Osteocyte (in vitro differentiated cells): ENCODE measurements at regions not wholly inside any gene's neighbourhood (a gene's known extent, or its start where the extent isn't known, plus 50 kb on each side); places are given as distances from the start of the nearest gene placed in this dataset.
"Not testable (repeated sequence)": the region's sequence is repeated elsewhere in the genome, so short reads cannot be mapped to it uniquely, and the experiment has no call there.

Experiments
- DNase-seq: peaks from one replicate; pipeline ENCODE4 v3.0.0; 2021; ENCODE audit warnings: mixed read lengths; ENCODE audit not compliant: unreplicated experiment; ENCODE audit errors: extremely low spot score
- H3K27ac Mint-ChIP-seq: one replicate; pipeline ENCODE4 v1.8.0; 2021; ENCODE audit warnings: mild to moderate bottlenecking, mixed read lengths; ENCODE audit not compliant: unreplicated experiment
- H3K27me3 Mint-ChIP-seq: one replicate; pipeline ENCODE4 v1.8.0; 2021; ENCODE audit warnings: mixed read lengths; ENCODE audit not compliant: unreplicated experiment
- H3K36me3 Mint-ChIP-seq: one replicate; pipeline ENCODE4 v1.8.0; 2021; ENCODE audit warnings: mixed read lengths; ENCODE audit not compliant: unreplicated experiment
- H3K4me1 Mint-ChIP-seq: one replicate; pipeline ENCODE4 v1.8.0; 2021; ENCODE audit warnings: mixed read lengths; ENCODE audit not compliant: unreplicated experiment
- H3K4me3 Mint-ChIP-seq: one replicate; pipeline ENCODE4 v1.8.0; 2021; ENCODE audit warnings: mild to moderate bottlenecking, moderate library complexity, mixed read lengths; ENCODE audit not compliant: unreplicated experiment
- H3K9me3 Mint-ChIP-seq: one replicate; pipeline ENCODE4 v1.8.0; 2021; ENCODE audit warnings: mixed read lengths; ENCODE audit not compliant: unreplicated experiment
- TF ChIP-seq, protein P1 (sequence below): fragments of 200-600 bp; sonication (generic); IDR thresholded peaks from 2 replicates; pipeline ENCODE4 v1.5.0; 2021; ENCODE audit warnings: antibody characterized with exemption, mild to moderate bottlenecking, moderate library complexity

DNA sequence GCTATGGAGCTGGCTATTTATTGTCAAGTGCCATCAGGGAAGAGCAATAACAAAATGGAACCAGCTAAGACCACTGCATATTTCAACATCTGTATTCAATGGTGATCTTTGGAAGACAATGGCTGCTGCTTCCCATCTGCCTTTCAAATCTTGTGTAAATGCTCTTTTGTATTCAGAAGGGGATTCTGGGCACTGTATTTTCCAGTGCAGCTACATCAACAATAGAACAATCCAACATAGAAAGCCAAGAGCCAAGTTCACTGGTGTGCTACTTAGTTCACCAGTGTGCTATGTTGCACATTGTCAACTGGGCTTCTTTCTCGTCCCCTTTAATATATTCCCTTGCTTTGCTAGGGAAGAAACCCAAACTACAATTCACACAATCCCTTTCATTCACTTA is 128.8 kb upstream of the OR4E1 start:
- H3K4me3 Mint-ChIP-seq: no peak overlapping the region
- H3K36me3 Mint-ChIP-seq: no peaks in the 10 kb centered on the region
- H3K27ac Mint-ChIP-seq: no peak overlapping the region
- no peaks in the 10 kb centered on the region for H3K9me3 Mint-ChIP-seq
- no peaks in the 10 kb centered on the region for H3K4me1 Mint-ChIP-seq
- TF ChIP-seq, protein P1, sequence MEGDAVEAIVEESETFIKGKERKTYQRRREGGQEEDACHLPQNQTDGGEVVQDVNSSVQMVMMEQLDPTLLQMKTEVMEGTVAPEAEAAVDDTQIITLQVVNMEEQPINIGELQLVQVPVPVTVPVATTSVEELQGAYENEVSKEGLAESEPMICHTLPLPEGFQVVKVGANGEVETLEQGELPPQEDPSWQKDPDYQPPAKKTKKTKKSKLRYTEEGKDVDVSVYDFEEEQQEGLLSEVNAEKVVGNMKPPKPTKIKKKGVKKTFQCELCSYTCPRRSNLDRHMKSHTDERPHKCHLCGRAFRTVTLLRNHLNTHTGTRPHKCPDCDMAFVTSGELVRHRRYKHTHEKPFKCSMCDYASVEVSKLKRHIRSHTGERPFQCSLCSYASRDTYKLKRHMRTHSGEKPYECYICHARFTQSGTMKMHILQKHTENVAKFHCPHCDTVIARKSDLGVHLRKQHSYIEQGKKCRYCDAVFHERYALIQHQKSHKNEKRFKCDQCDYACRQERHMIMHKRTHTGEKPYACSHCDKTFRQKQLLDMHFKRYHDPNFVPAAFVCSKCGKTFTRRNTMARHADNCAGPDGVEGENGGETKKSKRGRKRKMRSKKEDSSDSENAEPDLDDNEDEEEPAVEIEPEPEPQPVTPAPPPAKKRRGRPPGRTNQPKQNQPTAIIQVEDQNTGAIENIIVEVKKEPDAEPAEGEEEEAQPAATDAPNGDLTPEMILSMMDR: no peak
- no peak for DNase-seq
- no peaks in the 10 kb centered on the region for H3K27me3 Mint-ChIP-seq

DNA sequence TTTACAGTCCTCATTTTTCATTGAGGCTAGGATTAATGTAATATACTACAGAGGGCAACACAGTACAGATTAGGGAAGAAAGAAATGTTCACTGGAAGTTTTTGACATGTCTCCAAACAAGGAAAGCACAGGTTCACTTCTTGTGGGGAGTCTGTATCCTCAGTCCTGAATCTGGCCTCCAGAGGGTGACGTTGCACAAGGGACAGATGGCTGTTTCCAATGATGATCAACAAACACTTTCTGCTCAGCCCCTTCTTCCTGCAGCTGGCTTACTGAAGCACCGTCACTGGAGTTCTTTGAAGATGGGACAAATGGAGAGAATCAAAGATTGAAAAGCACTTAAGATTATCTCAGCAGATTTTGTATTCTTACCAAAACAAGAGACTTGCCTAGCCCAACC is 123.3 kb upstream of the OR4E1 start:
- peaks cover 2% of the 10 kb centered on the region for H3K27me3 Mint-ChIP-seq
- TF ChIP-seq, protein P1: no peak
- H3K4me1 Mint-ChIP-seq: no peaks in the 10 kb centered on the region
- DNase-seq: no peak
- no peak overlapping the region for H3K4me3 Mint-ChIP-seq
- H3K27ac Mint-ChIP-seq: no peak overlapping the region
- H3K36me3 Mint-ChIP-seq: no peaks in the 10 kb centered on the region
- H3K9me3 Mint-ChIP-seq: no peaks in the 10 kb centered on the region

DNA sequence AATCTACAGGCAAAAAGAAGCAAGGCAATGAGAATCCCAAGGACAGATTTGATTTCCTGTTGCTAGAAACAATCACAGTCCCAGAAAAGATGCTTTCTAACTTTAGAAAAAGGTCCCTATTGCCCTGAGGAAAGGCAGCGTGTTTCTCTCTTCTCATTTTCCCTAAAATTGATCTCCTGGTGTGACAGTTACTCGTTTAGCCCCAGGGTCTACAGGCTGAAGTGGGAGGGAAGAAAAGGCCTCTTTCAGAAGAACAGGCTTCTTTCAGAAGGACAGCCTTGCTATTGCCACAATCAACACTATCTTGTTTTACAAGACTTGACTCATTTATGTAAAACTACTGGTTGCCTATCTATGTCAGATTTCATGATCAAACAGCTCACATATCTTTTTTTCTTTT is 121.8 kb upstream of the OR4E1 start:
- Mint-ChIP-seq H3K27me3 (peaks cover 2% of the 10 kb centered on the region), H3K4me3 (no peak overlapping the region), H3K4me1 (no peaks in the 10 kb centered on the region), H3K36me3 (no peaks in the 10 kb centered on the region), H3K27ac (no peak overlapping the region), H3K9me3 (no peaks in the 10 kb centered on the region)
- TF ChIP-seq, protein P1: no peak
- no peak for DNase-seq

DNA sequence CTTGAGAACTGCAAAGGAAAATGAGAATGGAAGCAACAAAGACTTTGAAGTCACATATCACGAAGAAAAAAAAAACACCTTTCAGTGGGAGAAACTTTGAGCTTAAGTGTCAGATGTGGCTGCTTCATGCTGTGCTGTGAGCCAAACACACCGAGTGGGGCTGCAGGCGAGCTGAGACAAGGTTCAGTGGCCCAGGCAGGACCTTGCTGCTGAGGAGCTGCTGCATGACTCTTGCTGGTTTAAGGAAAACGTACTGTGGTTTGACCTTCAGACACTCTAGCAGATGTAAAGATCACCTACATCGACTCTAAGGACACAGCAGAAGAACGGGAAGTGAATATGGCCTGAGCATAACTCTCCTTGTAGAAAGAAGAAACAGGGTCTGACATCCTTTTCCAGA is 118.1 kb upstream of the OR4E1 start:
- H3K27ac Mint-ChIP-seq: no peak overlapping the region
- H3K4me3 Mint-ChIP-seq: no peak overlapping the region
- no peak for DNase-seq
- no peaks in the 10 kb centered on the region for H3K9me3 Mint-ChIP-seq
- no peaks in the 10 kb centered on the region for H3K4me1 Mint-ChIP-seq
- no peaks in the 10 kb centered on the region for H3K36me3 Mint-ChIP-seq
- TF ChIP-seq, protein P1: no peak
- peaks cover 2% of the 10 kb centered on the region for H3K27me3 Mint-ChIP-seq

DNA sequence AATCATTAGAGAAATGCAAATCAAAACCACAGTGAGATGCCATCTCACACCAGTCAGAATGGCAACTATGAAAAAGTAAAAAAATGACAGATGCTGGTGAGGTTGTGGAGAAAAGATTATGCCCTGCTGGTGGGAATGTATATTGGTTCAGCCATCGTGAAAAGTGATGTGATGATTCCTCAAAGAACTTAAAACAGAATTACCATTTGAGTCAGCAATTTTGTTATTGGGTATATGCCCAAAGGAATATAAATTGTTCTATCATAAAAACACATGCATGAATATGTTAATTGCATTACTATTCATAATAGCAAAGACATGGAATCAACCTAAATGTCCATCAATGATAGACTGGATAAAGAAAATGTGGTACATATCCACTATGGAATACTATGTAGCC is 115.1 kb upstream of the OR4E1 start:
- not testable (repeated sequence) for H3K4me1 Mint-ChIP-seq, H3K9me3 Mint-ChIP-seq, H3K4me3 Mint-ChIP-seq, H3K27me3 Mint-ChIP-seq, DNase-seq, H3K27ac Mint-ChIP-seq, H3K36me3 Mint-ChIP-seq

DNA sequence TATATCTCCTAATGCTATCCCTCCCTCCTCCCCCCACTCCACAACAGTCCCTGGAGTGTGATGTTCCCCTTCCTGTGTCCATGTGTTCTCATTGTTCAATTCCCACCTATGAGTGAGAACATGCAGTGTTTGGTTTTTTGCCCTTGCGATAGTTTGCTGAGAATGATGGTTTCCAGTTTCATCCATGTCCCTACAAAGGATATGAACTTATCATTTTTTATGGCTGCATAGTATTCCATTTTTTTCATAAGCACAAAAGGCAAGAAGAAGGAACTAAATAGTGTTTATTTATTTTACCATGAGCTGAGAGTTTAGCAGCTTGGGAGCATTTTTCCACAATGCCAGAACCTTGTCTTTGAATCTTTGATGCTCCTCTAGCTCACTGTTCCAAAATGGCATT is 113.6 kb upstream of the OR4E1 start:
- H3K27me3 Mint-ChIP-seq, H3K27ac Mint-ChIP-seq, H3K4me3 Mint-ChIP-seq, H3K36me3 Mint-ChIP-seq, H3K4me1 Mint-ChIP-seq, DNase-seq, H3K9me3 Mint-ChIP-seq: not testable (repeated sequence)
